GM18867 (cell line): ENCODE measurements at regions not wholly inside any gene's neighbourhood (a gene's known extent, or its start where the extent isn't known, plus 50 kb on each side); places are given as distances from the start of the nearest gene placed in this dataset.

Experiments used
- ATAC-seq: cut with Tn5 transposase; IDR thresholded peaks from one replicate; pipeline ENCODE4 v1.9.1; 2021; ENCODE audit warnings: mild to moderate bottlenecking, moderate library complexity; ENCODE audit not compliant: unreplicated experiment

DNA sequence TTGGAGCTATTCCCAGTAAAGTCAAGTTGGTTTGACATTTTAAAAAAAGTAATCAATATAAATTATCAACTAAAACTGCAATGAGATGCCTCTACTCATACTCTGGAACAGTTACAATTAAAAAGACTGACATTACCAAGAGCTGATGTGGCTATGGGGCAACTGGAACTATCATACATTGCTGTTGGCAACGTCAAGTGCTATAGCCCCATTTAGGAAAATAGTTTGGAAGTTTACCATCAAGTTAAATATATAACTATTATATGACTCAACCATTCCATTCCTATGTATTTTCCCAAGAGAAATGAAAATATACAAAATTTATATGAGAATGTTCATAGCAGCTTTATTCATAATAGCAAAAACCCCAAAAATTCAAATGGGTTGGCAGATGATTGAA lies 111.4 kb upstream of the HDGFL1 start:
- ATAC-seq: no peak

DNA sequence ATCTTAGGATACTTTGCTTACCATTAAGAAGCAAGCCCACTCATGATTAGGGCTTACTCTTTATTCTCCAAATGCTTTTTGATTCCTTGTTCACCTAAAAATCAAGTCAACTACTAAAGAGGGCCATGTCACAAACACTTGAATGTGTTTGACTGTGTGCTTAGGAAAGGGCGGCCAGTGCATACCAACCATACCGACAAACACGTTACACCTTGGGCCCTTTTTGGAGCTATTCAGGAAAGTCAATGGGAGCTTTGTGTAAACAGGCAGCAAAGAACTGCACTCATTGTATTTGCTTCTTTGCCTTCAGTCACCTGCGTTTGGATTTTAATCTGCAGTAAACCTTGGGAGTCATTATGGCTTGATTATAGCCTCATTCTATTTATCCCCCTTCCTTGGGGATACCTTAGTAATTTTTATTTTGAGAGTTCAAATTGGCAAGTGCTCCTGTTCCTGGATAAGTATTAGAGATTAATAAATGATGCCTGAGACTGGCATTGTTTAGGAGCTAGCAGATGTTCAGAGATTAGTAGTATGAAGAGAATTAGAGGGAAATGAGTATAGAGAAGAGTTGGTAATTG lies 102.6 kb upstream of the HDGFL1 start:
- ATAC-seq: no peak

DNA sequence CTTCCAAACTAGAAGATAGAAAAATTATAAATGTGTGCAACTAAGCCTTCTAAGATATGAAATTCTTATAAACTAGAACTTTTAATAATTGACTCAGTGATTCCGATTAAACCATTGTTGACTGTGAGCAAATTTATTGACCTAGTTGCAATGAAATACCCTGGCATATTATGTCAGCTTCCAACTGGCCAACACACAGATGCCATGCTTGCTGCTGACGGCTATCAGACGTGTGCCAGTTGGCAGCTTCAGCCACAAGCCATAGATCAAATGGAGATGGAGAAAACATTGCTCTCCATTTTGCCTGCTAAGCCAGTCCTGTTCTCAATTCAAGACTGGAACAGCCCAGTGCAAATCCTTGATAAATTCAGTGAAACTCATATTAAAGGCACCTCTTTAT lies 101.7 kb upstream of the HDGFL1 start:
- ATAC-seq: no peak

DNA sequence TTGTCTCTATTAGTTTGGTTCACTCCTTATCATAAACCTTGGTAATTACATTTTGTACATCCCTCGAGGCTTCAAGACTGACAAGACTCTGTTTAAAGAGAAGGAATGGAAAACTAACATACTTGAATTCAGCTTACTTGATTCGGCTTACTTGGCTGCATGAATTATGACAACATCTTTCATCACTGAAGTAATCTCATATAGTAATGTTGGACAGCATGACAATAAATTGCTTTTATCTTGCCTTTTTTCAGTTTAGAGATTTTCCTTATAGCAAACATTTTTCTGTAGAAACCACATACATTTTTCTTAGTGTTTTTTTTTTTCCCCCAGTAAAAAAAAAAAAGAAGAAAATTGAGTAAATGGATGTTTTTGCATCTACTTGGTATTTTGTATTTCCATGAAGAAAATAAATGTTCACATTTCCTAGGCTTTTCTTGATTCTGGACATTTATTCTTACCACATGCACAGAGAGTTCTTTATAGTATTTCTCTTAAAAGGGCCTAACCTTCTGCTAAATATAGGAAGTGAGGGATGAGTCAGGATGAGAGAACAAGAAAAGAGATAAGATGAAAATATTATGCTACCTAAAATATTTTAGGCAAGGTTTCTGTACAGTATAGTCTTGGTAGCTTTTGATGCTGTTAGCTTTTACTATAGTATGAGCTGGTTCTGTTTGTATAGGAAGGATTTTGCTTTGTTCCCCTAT lies 101.0 kb upstream of the HDGFL1 start:
- ATAC-seq: no peak

DNA sequence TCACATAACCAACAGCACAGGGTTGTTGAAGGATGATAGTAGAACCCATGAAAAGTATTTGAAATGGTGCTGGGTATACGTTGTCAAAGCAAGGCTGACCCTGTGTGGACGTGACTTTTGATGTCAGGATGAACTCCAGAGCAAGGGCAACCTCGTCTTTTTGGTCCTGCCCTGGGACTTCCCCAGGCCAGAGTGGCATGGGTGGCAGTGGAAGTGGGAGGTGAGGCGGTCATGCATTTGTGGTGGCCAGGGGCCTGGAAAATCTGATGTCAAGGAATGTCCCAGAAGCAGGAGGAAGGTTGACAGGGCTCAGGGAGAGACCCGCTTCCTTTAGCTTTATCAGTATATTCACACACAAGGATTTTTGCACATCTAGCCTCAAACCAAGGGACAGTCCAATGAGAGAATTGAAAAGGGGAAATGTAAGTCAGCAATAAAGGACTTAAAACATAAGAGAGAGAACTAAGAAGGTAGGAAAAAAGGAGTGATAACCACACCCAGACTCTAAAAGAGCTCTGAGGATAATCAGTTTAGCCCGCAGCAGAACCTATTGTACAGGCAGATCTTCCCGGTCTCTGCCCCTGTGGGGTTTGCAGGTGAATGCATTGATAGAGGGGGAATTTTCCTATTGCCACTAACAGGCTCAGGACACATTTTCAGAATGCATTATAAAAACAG lies 98.8 kb upstream of the HDGFL1 start:
- no peak for ATAC-seq

DNA sequence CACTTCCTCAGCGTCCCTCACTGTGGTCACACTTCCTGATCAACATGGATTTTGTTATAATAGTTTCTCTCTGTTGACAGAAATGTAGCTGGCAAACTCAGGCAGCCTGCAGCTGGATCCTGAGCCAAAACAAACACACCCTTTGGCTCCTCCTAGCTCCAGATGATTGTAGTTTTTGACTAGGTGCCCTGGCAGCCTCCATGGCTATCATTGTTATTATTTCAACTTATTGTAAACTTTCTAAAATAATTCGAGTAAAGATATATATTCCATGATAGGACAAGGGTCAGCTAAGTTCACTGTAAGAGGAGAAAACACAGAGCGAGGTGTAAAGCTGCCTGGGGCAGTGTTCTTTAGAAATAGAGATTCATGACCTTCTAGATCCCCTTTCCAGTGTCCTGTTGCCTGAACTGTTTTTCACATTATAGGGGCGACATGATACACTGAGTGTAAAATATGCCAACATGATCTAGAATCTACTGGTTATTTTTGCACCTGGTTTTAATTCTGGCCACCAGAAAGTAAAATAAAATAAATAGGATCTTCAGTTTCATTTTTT lies 98.2 kb upstream of the HDGFL1 start:
- ATAC-seq: no peak

DNA sequence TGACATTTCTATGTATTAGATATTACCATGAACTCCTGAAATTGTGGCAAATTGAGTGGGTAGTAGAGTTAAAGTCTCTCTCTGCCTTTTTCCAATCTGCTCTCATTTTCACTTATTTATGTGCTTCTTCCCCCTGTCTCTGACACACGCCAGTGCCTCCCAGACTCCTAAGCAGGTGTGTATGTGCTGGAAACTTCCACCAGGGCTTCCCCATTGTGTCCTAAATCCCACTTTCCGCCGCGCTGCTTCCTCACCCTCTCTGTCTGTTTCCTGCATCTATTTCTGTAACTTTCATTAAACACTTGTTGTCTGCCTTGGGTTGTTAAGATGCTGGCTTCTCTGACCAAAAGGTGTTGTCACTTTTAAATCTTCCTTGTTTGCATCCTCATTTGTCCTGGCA lies 97.6 kb upstream of the HDGFL1 start:
- ATAC-seq: no peak

DNA sequence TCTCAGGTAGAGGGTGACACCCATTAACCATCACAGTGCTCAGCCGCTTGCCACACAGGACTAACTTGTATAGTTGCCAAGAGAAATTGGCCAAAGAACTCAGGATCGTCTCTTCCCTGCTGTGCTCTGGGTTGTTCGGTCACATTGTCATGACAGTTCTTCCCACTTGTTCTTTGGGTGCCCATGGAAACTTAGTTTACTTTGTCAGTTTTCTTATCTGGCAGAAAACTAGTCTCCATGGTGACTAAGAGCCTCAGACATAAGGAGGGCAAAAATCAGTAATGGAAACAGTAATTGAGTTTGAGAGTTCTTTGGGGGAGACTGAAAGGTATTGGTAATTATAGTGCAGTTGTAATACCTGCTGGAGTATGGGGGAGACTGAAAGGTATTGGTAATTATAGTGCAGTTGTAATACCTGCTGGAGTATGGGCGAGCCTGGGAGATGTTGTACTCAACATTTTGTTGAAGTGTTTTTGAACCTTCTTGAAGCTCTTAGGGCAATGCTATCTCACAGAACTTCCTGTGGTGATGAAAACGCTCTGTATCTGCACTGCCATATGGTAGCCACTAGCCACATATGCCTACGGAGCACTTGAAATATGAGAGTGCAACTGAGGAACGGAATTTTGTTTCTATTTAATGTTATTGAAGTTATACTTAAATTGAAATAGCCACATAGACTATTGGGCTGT lies 95.2 kb upstream of the HDGFL1 start:
- no peak for ATAC-seq

DNA sequence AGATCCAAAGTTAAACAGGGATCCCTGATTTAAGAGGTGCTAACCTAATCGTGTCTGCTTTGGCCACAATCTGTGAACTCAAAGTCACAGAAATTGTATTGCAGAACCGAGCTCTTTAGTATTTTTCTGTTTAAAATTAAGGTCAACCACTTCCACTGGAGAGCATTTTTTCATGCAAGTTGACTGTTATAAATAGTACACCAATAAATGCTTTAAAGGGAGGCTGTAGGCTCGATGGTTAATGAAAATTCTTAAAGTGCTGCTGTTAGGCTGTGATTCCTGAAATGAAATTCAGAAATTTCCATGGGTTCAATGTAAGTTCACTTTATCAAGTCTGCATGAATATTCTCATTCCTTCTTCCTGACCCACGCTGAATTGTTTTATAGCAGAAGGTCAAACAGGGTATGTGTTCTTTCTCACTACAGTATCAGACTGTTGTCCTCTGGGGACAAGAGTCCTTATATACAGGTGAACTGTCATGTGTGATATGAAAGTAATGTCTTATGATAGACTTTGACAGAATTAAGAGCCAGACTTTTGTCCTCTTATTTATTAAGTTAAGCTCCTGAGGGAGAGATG lies 92.5 kb upstream of the HDGFL1 start:
- no peak for ATAC-seq

DNA sequence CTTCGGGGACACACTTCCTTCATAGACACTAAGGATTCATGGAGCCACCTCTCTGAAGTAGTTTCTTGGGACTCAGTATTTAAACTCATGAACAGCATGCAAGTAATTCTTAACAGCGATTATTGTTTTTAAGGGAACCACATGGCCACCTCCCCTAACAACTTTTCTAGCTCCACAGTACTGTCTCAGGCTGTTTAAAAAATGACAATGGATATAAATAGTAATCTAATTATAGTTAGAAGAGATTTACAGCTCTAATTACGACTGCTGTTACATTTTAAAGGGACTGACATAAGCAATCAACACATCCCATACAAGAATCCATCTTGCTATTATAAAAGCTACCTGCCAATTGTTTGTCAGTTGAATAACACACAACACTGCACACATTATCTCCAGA lies 72.1 kb upstream of the HDGFL1 start:
- ATAC-seq: no peak

DNA sequence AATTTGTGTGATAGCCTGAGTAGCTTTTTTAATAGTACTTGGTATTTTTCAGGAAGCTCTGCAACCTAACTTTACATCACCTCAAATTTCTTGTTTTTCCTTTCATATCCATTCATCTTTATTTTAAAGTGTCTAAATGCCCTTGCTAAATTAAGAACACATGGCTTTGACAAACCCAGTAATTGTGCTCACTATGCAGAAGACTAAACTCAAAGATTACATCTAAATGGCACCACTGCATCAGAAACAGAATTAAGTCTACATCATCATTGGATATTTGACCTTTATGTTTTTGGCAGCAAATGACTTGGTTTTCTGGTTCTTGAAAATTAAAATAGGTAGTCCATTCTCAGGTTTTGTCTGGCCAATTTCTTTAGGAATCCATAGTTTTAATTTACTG lies 69.6 kb upstream of the HDGFL1 start:
- ATAC-seq: no peak

DNA sequence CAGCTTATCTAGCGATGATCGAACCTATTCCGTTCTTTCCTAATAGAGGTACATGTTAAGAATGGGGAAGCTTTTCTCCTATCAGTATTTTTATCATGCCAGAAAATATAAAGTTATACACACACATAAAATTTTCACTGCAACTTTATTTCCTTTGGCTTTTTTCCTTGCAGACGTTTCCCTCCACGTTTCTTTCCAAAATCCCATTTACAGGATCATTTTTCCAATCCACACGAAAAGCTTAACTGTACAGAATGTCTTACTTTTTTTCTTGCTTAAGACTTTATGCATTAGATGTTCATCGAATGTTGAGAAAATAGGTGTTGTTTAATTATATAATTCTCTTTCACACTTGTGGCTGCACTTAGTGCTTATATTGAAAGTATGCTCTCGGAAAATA lies 62.9 kb upstream of the HDGFL1 start:
- no peak for ATAC-seq

DNA sequence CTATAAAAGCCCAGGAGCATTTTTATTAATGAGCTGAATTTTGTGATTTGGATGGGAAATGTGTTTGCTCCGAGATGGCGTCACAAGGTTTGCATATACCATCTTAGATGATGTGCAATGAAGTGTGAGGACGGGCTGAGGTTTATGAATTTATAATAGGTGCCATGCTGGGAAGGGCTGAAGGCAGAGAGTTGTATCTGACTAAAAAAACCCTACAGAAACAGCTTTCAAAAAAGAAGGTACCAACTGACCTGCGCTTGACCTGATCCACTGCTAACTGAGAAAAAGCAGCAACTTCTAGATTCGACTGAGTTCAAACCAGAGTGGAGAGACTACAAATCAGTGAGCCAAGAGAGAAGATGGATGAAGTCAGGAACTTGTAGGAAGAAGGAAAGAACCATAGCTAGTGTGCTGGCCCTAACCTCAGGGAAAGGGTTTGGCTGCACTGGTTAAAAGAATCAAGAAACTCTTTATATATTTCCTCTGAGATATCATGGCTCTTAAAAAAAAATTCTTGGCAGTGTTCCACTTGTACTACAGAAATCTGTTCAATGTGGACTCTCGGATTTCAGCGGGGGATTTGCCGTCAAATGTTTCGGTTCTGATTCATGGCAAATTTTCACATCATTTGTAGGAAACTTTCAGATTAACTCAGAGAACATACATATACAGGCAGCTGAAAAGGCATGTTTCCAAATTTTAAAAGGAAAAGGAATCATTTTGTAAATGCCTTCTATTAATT lies 56.5 kb upstream of the HDGFL1 start:
- no peak for ATAC-seq

DNA sequence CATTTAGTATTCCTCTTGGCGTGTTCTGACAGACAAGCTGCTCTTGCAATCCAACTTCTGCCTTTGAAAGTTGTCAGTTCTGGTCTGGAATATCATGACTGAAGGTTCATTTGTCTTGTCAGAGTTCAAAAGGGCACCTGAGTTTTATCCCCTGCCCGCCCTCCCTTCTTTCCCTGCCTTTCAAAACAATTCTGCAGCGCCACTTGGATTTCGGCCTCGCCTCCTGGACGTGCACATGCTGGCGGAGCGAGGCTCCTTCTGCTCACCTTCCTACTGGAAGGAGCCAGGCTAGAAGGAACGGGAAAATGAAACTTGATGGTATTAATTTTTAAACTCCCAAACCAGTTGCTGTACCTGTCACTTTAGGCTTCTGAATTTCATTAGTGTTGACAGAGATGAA lies 55.7 kb upstream of the HDGFL1 start:
- no peak for ATAC-seq

DNA sequence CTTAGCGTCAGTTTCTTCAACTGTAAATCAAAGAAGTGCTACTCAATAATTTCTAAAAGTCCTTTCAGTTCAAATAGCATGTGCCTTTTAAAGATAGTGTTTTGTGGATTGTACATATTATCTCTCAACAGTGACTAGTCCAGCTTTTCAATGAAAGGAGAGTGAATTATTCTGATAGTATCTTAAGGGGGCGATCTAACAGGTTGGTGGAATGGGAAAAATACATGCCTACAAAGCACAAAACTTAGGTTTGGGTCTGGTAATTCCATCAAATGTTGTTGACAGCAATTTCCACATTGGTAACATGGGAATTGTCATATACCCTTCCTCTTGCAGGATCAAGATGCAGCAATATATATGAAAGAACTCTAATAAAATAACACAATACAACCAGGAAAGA lies 50.1 kb upstream of the HDGFL1 start:
- ATAC-seq: no peak
